VCaP (cell line): ENCODE measurements at regions not wholly inside any gene's neighbourhood (a gene's known extent, or its start where the extent isn't known, plus 50 kb on each side); places are given as distances from the start of the nearest gene placed in this dataset.

Experiments used
- H3K27ac ChIP-seq: fragments of 450-650 bp; 2 replicates; pipeline ENCODE4 v1.5.1; 2017
- CTCF ChIP-seq: fragments of 450-650 bp; conservative IDR thresholded peaks from 2 replicates; pipeline ENCODE4 v1.5.1; 2017; ENCODE audit warnings: mild to moderate bottlenecking, moderate library complexity

- H3K27ac ChIP-seq, result no peak overlapping the region
- no peak for TF ChIP-seq CTCF
Observed at GRCh38 chr9:129347316-129348120, 169.5 kb upstream of the IER5L start.

DNA sequence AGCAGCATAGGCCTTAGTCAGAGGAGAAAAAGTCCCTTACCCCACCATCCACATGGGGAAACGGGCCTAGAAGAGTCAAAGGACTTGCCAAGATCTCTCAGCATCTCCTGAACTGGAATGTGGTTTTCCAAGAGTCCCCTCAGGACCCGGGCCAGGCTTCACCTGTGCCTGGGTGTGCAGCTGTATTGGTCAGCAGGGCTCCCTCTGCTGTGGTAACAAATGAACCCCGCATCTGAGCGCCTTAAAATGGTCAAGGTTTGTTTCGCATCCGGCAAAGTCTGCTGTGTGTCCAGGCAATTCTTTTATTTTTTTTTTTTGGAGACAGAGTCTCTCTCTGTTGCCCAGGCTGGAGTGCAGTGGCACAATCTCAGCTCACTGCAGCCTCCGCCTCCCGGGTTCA is 168.0 kb upstream of the IER5L start:
- no peak for TF ChIP-seq CTCF
- H3K27ac ChIP-seq, result no peak overlapping the region

- no peak overlapping the region for H3K27ac ChIP-seq
- no peak for TF ChIP-seq CTCF
Observed at GRCh38 chr9:129344641-129345495, 166.8 kb upstream of the IER5L start.

DNA sequence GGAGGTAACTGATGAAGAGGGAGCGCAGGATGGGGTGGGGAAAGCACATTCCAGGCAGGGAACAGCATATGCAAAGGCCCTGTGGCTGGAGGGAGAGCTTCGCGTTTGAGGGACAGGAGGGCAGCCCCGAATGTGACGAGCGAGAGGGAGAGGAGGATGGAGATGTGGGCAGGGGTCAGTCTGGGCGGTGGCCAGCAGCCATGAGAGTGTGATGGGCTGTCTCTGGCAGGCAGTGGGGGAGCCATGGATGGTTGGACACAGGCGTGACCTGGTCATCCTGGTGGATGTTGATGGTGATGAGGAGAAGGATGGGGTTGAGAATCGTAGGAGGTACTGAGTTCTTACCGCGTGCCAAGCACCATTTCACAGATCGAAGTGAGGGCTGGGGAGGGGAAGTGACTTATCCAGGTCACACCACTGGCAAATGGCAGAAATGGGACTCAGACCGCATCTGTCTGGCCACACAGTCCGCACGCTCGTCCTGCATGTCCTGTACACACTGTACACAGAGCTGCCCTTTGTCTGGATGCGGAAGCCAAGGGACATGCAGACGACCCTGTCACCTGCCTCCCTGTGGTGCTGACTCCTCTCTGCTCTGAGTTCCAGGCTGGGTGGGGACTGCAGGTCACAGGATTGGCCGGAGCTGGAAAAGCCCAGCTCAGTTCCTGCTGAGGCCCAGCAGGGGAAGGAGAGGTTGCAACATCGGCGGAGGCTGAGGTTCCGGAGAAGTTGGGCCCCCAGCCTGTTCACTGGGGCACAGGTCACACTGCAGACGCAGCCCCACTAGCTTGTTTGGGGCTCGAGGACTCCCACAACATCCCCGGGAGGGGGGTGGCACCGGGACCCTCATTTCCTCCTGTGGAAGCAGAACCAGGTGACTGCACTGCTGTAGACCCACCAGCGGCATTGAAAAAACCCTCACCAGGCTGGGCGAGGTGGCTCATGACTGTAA is 165.6 kb upstream of the IER5L start:
- no peak for TF ChIP-seq CTCF
- H3K27ac ChIP-seq, result no peak overlapping the region

DNA sequence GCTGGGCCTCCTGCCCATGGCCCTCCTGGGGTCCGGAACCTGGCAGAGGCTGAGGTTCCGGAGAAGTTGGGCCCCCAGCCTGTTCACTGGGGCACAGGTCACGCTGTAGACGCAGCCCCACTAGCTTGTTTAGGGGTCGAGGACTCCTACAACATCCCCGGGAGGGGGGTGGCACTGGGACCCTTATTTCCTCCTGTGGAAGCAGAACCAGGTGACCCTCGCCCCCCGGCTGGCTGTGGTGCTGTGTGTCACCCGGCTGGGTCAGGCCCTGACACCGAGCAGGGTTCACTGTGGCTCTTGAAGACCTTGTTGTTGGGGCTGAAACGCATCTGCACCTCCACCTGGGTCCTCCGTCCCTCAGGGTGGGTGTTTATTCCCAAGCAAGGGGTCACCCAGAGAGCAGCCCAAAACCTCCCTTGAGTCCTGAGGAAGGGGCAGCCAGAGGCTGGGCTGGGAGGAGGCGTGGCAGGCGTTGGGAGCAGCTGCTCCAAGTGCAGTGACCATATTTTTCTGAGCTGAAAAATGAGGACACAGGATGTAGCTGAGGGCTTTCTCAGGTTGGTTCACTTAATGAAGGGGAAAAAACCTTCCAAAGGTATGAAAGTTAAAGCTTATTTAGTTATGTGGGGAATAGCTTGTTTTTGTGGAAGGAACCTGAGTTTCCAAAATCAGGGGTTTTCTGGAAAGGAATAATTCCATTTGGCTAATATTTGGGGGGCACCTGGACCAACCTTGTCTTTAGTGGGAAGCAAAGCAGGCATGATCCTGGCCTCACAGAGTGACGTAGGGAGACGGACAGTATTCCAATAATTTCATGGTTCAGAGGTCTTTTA is 164.7 kb upstream of the IER5L start:
- TF ChIP-seq CTCF, result no peak
- no peak overlapping the region for H3K27ac ChIP-seq

GRCh38 chr9:129341987-129342348 is 163.9 kb upstream of the IER5L start:
- H3K27ac ChIP-seq, result no peak overlapping the region
- TF ChIP-seq CTCF, result no peak
